ENCODE measurements at regions not wholly inside any gene's neighbourhood (a gene's known extent, or its start where the extent isn't known, plus 50 kb on each side); places are given as distances from the start of the nearest gene placed in this dataset.
"Not testable (repeated sequence)": the region's sequence is repeated elsewhere in the genome, so short reads cannot be mapped to it uniquely, and the experiment has no call there.

GRCh38 chr6:68069921-68070710, 565.0 kb upstream of the ADGRB3 start:
- no peak for DNase-seq (ENCODE audit: low read depth)

- DNase-seq (ENCODE audit: low read depth) = no peak
Observed at GRCh38 chr6:68059899-68060298, 575.2 kb upstream of the ADGRB3 start.

- DNase-seq (ENCODE audit: low read depth) = no peak
Observed at GRCh38 chr6:68059261-68059660, 575.8 kb upstream of the ADGRB3 start.

GRCh38 chr6:68056596-68056995, 578.5 kb upstream of the ADGRB3 start:
- not testable (repeated sequence) for DNase-seq (ENCODE audit: low read depth)

GRCh38 chr6:68054756-68055155, 580.3 kb upstream of the ADGRB3 start:
- peak; percentile 41 for DNase-seq (ENCODE audit: low read depth)

- DNase-seq (ENCODE audit: low read depth) = no peak
Observed at GRCh38 chr6:68053805-68054373, 581.2 kb upstream of the ADGRB3 start.

GRCh38 chr6:68052234-68052633, 582.8 kb upstream of the ADGRB3 start:
- DNase-seq (ENCODE audit: low read depth) = no peak

- no peak for DNase-seq (ENCODE audit: low read depth)
Observed at GRCh38 chr6:68049562-68049961, 585.5 kb upstream of the ADGRB3 start.

GRCh38 chr6:68046756-68047155, 588.3 kb upstream of the ADGRB3 start:
- DNase-seq (ENCODE audit: low read depth) = peak; percentile 68

GRCh38 chr6:68046302-68046701, 588.8 kb upstream of the ADGRB3 start:
- no peak for DNase-seq (ENCODE audit: low read depth)

GRCh38 chr6:68045193-68045592, 589.9 kb upstream of the ADGRB3 start:
- no peak for DNase-seq (ENCODE audit: low read depth)

GRCh38 chr6:68044264-68044663, 590.8 kb upstream of the ADGRB3 start:
- no peak for DNase-seq (ENCODE audit: low read depth)

- DNase-seq (ENCODE audit: low read depth) = no peak
Observed at GRCh38 chr6:68043122-68043398, 592.0 kb upstream of the ADGRB3 start.

GRCh38 chr6:68042339-68043121, 592.6 kb upstream of the ADGRB3 start:
- no peak for DNase-seq (ENCODE audit: low read depth)

GRCh38 chr6:68040780-68041179, 594.3 kb upstream of the ADGRB3 start:
- DNase-seq (ENCODE audit: low read depth) = no peak

GRCh38 chr6:68040312-68040778, 594.7 kb upstream of the ADGRB3 start:
- DNase-seq (ENCODE audit: low read depth) = peak; percentile 46

- DNase-seq (ENCODE audit: low read depth) = no peak
Observed at GRCh38 chr6:68039641-68040311, 595.3 kb upstream of the ADGRB3 start.

- DNase-seq (ENCODE audit: low read depth) = no peak
Observed at GRCh38 chr6:68038815-68039408, 596.2 kb upstream of the ADGRB3 start.

- no peak for DNase-seq (ENCODE audit: low read depth)
Observed at GRCh38 chr6:68032217-68032616, 602.9 kb upstream of the ADGRB3 start.

- DNase-seq (ENCODE audit: low read depth) = no peak
Observed at GRCh38 chr6:68031054-68031453, 604.0 kb upstream of the ADGRB3 start.

- no peak for DNase-seq (ENCODE audit: low read depth)
Observed at GRCh38 chr6:68026483-68026882, 608.6 kb upstream of the ADGRB3 start.

GRCh38 chr6:68025764-68026163, 609.3 kb upstream of the ADGRB3 start:
- DNase-seq (ENCODE audit: low read depth) = no peak

All from M059J (cell line).